Activated T-cell treated with anti-CD3 and anti-CD28 coated beads, Interleukin-2, amount 50 U/mL, for 48 hours (primary cell): ENCODE measurements at regions not wholly inside any gene's neighbourhood (a gene's known extent, or its start where the extent isn't known, plus 50 kb on each side); places are given as distances from the start of the nearest gene placed in this dataset.
"Not testable (repeated sequence)": the region's sequence is repeated elsewhere in the genome, so short reads cannot be mapped to it uniquely, and the experiment has no call there.

ENCODE experiments used
- DNase-seq, 2 experiments: peaks; one replicate each; pipeline ENCODE4 v3.0.0-alpha.2; 2020

- peak; percentile 38 to 59 for DNase-seq
Observed at GRCh38 chr20:43404878-43405277, 52.8 kb upstream of the SRSF6 start.

DNA sequence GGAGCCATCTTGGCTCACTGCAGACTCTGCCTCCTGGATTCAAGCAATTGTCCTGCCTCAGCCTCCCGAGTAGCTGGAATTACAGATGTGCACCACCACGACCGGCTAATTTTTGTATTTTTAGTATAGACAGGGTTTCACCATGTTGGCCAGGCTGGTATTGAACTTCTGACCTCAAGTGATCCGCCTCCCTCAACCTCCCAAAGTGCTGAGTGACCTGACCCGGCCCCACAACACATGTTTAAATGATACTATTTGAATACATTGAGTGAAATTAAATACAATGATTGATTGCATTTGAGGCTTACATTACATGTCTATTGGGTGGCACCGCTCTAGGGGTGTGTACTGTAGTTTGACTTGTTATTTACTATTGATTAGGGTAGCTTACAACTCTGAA lies 56.8 kb upstream of the SRSF6 start:
- DNase-seq = not testable (repeated sequence)

DNA sequence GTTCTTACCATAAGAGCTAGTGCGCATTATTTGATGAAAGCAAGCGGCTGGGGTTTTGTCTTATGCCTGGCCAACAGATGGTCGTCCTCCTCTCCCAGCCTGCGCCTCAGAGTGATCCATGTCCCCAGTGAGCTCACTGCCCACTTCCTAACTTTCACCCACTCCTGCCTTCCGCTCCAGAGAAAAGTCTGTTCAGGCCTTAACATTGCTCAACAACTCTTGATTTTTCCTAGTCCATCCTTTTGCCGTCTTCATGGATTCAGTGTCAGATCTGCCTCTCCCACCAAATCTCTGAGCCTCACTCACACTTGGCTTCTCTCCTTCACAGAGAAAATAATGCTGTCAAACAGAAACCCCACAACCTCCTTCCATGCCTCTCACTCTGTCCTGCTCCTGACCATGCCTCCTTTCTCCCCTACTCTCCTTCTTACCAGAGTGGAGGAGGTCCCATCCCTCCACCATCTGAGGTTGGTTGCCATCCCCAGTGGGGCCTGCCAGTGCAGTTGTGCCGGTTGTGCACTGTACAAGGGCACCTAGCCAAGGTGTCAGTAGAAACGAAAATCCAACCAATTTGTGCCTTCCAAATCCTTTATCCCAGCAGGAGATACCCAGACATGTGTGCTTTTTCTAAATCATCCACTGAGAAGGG lies 58.9 kb upstream of the SRSF6 start:
- no peak for DNase-seq

DNA sequence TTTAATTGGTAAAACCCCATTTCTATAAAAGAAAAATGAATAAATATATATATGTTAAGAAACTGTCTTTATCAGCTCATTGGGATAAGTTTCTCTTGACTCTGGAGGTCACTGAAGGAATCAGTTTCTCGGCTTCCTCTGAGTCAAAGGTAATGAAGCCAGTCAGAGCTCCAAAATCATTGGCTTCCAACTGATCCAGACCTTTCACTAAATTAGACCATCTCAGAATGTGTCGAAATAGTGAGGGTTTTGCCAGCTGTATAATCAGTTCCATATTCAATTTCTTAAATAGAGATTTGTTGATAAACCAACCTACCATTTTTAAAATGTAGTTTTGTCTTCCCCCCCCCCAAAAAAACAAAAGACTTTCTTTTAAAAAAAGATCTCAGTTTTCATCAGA lies 60.5 kb upstream of the SRSF6 start:
- no peak for DNase-seq

GRCh38 chr20:43393052-43393451 lies 64.6 kb upstream of the SRSF6 start:
- no peak for DNase-seq

- no peak for DNase-seq
Observed at GRCh38 chr20:43392561-43392960, 65.1 kb upstream of the SRSF6 start.

DNA sequence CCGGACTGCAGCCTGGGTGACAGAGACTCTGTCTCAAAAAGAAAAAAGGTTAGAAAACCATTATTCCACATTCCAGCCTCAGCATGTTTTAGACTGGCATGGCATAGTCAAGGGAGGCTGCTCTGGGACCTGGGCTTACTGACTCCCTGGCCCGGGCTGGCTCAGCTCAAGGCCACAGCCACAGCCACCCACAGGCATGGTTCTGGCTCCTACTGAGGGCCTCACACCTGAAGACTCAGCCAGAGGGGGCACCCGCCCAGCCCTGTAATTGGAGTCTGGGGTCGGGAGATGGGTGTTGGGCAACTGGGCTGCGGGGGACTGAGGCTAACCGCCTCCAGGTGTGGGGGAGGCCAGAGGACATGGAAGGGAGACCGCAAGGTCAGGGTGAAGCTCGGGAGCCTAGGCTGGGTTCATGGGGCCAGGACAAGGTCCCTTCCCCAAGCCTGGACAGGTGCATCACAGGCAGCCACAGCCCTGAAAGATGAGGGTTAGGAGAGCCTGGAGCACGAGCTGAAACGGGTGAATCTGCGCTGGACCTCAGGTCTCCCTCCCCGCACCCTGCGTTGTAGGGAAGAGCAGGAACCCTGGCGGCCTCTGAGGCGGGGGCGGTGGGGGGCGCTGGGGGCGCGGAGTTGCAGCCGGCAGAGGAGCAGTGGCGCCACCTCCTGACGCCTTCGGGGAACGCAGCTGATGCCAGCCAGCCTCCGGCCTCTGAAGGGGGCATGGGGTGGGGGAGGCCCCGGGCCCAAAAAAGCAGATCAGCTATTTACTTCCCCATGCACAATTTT lies 67.7 kb upstream of the SRSF6 start:
- peak; percentile 24 to 40 for DNase-seq

GRCh38 chr20:43389211-43389610 lies 68.5 kb upstream of the SRSF6 start:
- no peak for DNase-seq

GRCh38 chr20:43388268-43389002 lies 69.3 kb upstream of the SRSF6 start:
- no peak for DNase-seq

DNA sequence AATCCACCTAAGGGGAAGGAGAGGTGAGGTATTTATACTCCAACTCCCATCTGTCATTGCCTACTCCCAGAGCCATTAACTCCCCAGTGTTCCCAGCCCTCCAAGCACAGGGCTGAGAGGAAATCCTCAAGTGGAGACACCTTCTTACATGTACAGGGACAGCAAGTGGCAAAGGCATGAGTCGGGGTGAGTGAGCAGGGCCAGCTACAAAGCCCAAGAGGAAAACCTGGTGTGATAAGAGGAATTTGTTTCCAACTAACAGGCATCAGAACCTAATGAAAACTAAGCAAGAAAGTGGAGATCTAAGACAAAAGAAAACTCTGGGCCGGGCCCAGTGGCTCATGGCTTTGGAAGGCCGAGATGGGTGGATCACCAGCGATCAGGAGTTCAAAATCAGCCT lies 70.0 kb upstream of the SRSF6 start:
- no peak for DNase-seq

DNA sequence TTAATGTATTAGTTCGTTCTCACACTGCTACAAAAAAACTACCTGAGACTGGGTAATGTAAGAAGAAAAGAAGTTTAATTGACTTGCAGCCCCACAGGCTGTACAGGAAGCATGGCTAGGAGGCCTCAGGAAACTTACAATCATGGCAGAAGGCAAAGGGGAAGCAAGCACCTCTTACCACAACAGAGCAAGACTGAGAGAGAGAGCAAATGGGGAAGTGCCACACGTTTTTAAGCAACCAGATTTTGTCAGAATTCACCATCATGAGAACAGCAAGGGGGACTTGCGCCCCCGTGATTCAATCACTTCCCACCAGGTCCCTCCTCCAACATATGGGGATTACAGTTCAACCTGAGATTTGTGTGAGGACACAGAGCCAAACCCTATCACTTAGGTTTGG lies 70.8 kb upstream of the SRSF6 start:
- no peak for DNase-seq

- DNase-seq = no peak
Observed at GRCh38 chr20:43385914-43386313, 71.8 kb upstream of the SRSF6 start.

GRCh38 chr20:43384101-43384940 lies 73.4 kb upstream of the SRSF6 start:
- DNase-seq = no peak

DNA sequence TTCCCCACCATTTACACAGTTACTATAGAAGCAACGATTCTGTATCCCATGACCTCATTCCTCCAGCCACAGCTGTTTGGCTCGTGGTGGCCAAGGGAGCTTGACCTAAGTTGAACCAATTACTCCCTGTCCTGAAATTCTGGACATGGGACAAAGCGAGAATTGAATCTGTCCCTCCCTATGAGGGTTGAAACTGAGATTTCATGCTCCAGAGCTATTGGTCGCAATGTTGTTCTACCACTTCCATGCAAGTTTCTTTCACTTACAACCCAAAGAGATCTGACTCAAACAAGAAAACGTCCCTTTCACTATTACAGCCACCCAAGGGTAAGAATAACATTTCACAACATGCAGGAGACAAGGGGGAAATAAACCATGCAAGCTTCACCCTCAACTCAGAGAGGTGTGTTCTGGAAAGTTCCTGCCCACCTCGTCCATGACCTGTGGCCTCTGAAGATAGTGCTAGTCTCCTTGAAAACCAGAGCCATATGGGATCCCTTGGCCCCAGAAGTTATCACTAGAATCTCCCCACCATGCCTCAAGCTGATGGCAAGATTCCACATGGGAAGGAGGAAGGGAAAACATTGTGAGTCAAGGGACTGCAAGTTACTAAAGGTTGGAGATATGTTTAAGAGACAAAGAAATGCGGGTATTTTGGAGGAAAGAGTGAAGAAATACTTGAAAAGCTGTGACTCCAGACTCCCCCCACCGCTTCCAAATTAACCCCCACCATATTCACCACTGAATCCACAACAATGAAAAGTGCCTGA lies 74.5 kb upstream of the SRSF6 start:
- DNase-seq = no peak

DNA sequence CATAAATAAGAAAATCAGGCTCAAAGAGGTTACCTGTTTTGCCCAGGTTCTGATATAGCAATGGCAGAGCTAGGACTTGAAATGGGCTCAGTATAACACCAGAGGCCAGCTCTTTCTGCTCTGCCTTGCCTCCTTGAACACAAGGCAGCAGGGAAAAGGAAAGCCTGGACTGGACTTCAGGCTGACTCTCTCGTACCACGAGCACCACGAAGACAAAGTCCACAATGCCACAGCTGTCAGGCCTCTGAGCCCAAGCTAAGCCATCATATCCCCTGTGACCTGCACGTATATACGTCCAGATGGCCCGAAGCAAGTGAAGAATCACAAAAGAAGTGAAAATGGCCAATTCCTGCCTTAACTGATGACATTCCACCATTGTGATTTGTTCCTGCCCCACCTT lies 75.6 kb upstream of the SRSF6 start:
- DNase-seq = not testable (repeated sequence)

DNA sequence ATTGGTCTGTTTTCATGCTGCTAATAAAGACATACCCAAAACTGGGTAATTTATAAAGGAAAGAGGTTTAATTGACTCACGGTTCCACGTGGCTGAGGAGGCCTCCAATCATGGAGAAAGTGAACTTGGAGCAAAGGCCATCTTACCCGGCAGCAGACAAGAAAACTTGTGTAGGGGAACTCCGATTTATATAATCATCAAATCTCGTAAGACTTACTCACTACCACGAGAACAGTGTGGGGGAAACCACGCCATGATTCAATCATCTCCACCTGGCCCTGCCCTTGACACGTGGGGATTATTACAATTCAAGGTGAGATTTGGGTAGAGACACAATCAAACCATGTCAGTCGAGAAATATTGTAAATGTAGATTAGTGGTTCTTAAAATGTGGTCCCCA lies 76.2 kb upstream of the SRSF6 start:
- peak; percentile 22 to 35 for DNase-seq

GRCh38 chr20:43379239-43379917 lies 78.3 kb upstream of the SRSF6 start:
- DNase-seq = no peak

DNA sequence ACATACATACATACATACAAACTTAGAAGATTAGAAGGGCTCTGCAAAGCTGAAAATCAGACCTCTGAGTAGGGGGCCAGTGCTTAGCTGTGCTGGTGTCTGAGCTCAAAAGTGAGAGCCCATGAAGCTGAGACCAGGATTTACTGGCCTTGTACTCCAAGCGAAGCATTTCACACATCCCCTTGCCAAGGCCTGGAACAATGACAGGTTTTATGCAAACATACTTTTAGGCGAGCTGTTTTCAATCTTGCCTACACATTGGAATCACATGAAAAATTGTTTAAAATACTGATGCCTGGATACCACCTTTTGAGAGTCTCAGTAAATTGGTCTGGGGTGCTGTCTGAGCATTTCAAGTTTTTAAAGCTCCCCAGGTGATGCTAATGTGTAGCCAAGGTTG lies 80.9 kb upstream of the SRSF6 start:
- DNase-seq = no peak

- DNase-seq = no peak
Observed at GRCh38 chr20:43375591-43375990, 82.1 kb upstream of the SRSF6 start.

GRCh38 chr20:43372051-43372450 lies 85.6 kb upstream of the SRSF6 start:
- no peak for DNase-seq

- no peak for DNase-seq
Observed at GRCh38 chr20:43365691-43366090, 92.0 kb upstream of the SRSF6 start.

DNA sequence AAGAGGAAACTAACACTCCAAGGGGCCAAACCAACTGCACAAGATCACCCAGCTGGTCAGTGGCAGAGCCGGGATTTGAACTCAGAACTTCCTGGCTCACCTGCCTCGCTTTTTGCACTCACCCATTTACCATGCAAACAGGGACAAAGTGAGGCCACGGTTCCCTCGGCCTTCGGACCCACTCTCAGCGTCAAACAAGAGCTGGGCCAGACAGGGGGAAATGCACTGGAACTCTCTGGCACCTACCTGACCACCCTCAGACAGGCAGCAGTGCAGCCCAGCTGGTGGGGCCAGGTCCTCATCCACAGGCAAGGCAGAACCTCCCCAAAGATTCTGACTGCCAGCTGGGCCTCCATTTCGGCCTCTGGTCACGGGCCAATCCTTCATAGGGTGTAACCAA lies 93.7 kb upstream of the SRSF6 start:
- DNase-seq = no peak
